HepG2 (cell line): ENCODE measurements at regions not wholly inside any gene's neighbourhood (a gene's known extent, or its start where the extent isn't known, plus 50 kb on each side); places are given as distances from the start of the nearest gene placed in this dataset.

ENCODE experiments used
- ATAC-seq: fragments of 200-7000 bp; cut with Tn5 transposase; 3 replicates; pipeline ENCODE4 v1.9.1; 2020; ENCODE audit warnings: mild to moderate bottlenecking, moderate library complexity
- BruUV-seq: library from RNA; stranded (reverse); fragments of 400-500 nt; replicated peaks from 2 replicates; lab custom pipeline; 2021; lab: Mats Ljungman, UMichigan
- CTCF ChIA-PET: fragments of 300-600 bp; formaldehyde crosslinking; extraction: SDS; loops from one replicate; lab custom pipeline; 2021; ENCODE audit warnings: low total read pairs, inconsistent platforms, low intra/inter-chr PET ratio; lab: Yijun Ruan, JAX
- POLR2A ChIA-PET: fragments of 350-600 bp; sonication (Branson Sonifier 250); formaldehyde crosslinking; loops from one replicate; lab custom pipeline; 2020; ENCODE audit warnings: antibody characterized with exemption, inconsistent platforms; lab: Yijun Ruan, JAX
- DNase-seq: peaks from one replicate; pipeline ENCODE4 v3.0.0-alpha.2; 2015; ENCODE audit warnings: low spot score
- FAIRE-seq: peaks from 3 replicates; lab custom pipeline; 2011; peaks lifted over from hg19 to GRCh38; lab: Jason Lieb, UNC
- H2AFZ ChIP-seq: one replicate; pipeline ENCODE4 v1.6.1; 2011; ENCODE audit warnings: low read length, inconsistent platforms
- H3K27ac ChIP-seq: fragments of 300-600 bp; 3 replicates; pipeline ENCODE4 v1.8.0; 2011; ENCODE audit warnings: mixed run types, mild to moderate bottlenecking, mixed read lengths, low read length, inconsistent platforms; ENCODE audit not compliant: insufficient read depth; ENCODE audit errors: extremely low read length
- H3K27me3 ChIP-seq, 2 experiments: fragments of 200-600 bp in 1 of 2; 2 replicates in 1 of 2; 3 replicates in 1 of 2; pipeline versions ENCODE4 v1.6.0 to v1.8.0; 2011; ENCODE audit warnings: low read length in 2 of 2, mild to moderate bottlenecking in 2 of 2, moderate library complexity in 2 of 2, inconsistent platforms in 1 of 2; ENCODE audit not compliant: insufficient read depth in 2 of 2, control insufficient read depth in 1 of 2
- H3K36me3 ChIP-seq, 2 experiments: fragments of 200-600 bp in 1 of 2; replicated peaks in 1 of 2; 2 replicates in 1 of 2; 3 replicates in 1 of 2; pipeline versions ENCODE4 v1.5.1 to v1.8.0; 2011; ENCODE audit warnings: low read length in 2 of 2, inconsistent platforms in 1 of 2; ENCODE audit not compliant: insufficient read depth in 2 of 2, control insufficient read depth in 1 of 2
- H3K4me1 ChIP-seq: 2 replicates; pipeline ENCODE4 v1.5.1; 2012; ENCODE audit warnings: low read length, inconsistent platforms; ENCODE audit not compliant: insufficient read depth
- H3K4me2 ChIP-seq: 2 replicates; pipeline ENCODE4 v1.6.0; 2011; ENCODE audit warnings: low read depth, low read length, inconsistent platforms
- H3K4me3 ChIP-seq, 3 experiments: fragments of 200-600 bp in 1 of 3; sonication (generic), shearing (Covaris generic) in 1 of 3; replicated peaks in 1 of 3; 2 replicates each; pipeline ENCODE4 v1.5.1; 2011 to 2016; ENCODE audit warnings: low read length in 3 of 3, inconsistent platforms in 2 of 3, low read depth in 2 of 3, mild to moderate bottlenecking in 2 of 3, control low read depth in 1 of 3, mixed read lengths in 1 of 3; ENCODE audit not compliant: insufficient read depth in 1 of 3
- H3K79me2 ChIP-seq: one replicate; pipeline ENCODE4 v1.6.1; 2011; ENCODE audit warnings: low read length, inconsistent platforms; ENCODE audit not compliant: insufficient read depth
- H3K9ac ChIP-seq: 2 replicates; pipeline ENCODE4 v1.6.0; 2011; ENCODE audit warnings: mild to moderate bottlenecking, low read depth, low read length, inconsistent platforms; ENCODE audit not compliant: insufficient read depth
- H3K9me3 ChIP-seq: 2 replicates; pipeline ENCODE4 v1.5.1; 2012; ENCODE audit warnings: mild to moderate bottlenecking, low read length
- H4K20me1 ChIP-seq: 2 replicates; pipeline ENCODE4 v1.6.0; 2011; ENCODE audit warnings: inconsistent platforms, mild to moderate bottlenecking, low read length, moderate library complexity; ENCODE audit not compliant: insufficient read depth
- NR1H2 ChIP-seq: sonication (generic); formaldehyde crosslinking; IDR thresholded peaks from 2 replicates; pipeline ENCODE4 v1.8.1; 2022; ENCODE audit warnings: low read depth, missing genetic modification reagents, borderline replicate concordance
- ZNF121 ChIP-seq: sonication (generic); formaldehyde crosslinking; IDR thresholded peaks from 2 replicates; pipeline ENCODE4 v1.5.0; 2020; ENCODE audit warnings: mild to moderate bottlenecking, missing genetic modification reagents
- ZNF180 ChIP-seq: sonication (generic); formaldehyde crosslinking; IDR thresholded peaks from 2 replicates; pipeline ENCODE4 v1.4.0; 2020; ENCODE audit warnings: low read depth, missing genetic modification reagents, borderline replicate concordance
- ZNF446 ChIP-seq: sonication (generic); formaldehyde crosslinking; IDR thresholded peaks from 2 replicates; pipeline ENCODE4 v1.5.0; 2020; ENCODE audit warnings: mild to moderate bottlenecking, missing genetic modification reagents
- WGBS: methylation state at CpG from one replicate; pipeline ENCODE4 v1.1.6; 2017; ENCODE audit warnings: low lambda C conversion rate; 5-methylcytosine and 5-hydroxymethylcytosine counted together
- in situ Hi-C: cut with HindIII; loops from 2 replicates; pipeline ENCODE4 v1.10.0; 2017; ENCODE audit warnings: low pct_unique_long_range_greater_than_20kb; ENCODE audit not compliant: extremely low pct_ligation_motif_present
- intact Hi-C: fragments of 100-400 bp; cut with micrococcal nuclease; formaldehyde crosslinking; loops from one replicate; pipeline ENCODE4 v1.10.0; 2022; ENCODE audit not compliant: unreplicated experiment
- TF ChIP-seq, protein P1 (sequence below): sonication (generic); formaldehyde crosslinking; IDR thresholded peaks from 2 replicates; pipeline ENCODE4 v1.4.0; 2020; ENCODE audit warnings: mild to moderate bottlenecking, missing genetic modification reagents
- TF ChIP-seq, protein P2 (sequence below): IDR thresholded peaks from 2 replicates; pipeline ENCODE4 v1.6.1; 2012; ENCODE audit warnings: low read depth, low read length, improper control_type of control experiment
- TF ChIP-seq, protein P3 (sequence below): sonication (generic); formaldehyde crosslinking; IDR thresholded peaks from 2 replicates; pipeline ENCODE4 v1.4.0; 2020; ENCODE audit warnings: missing genetic modification reagents

- DNase-seq, result no peak
- intact Hi-C loops (no loop called here), in situ Hi-C loops (no loop called here)
- Histone ChIP-seq H2AFZ (no peak overlapping the region), H3K4me3 (no peak overlapping the region), H3K27ac (no peak overlapping the region), H3K79me2 (no peaks in the 10 kb centered on the region), H3K4me1 (no peaks in the 10 kb centered on the region), H4K20me1 (no peaks in the 10 kb centered on the region), H3K36me3 (no peaks in the 10 kb centered on the region), H3K27me3 (no peaks in the 10 kb centered on the region), H3K9ac (no peak overlapping the region), H3K9me3 (peaks cover 67% of the 10 kb centered on the region), H3K4me2 (no peak overlapping the region)
- no peak for TF ChIP-seq NR1H2 (CRISPR knock-in tag)
- TF ChIP-seq, protein P1, sequence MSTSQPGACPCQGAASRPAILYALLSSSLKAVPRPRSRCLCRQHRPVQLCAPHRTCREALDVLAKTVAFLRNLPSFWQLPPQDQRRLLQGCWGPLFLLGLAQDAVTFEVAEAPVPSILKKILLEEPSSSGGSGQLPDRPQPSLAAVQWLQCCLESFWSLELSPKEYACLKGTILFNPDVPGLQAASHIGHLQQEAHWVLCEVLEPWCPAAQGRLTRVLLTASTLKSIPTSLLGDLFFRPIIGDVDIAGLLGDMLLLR, result no peak
- TF ChIP-seq ZNF446, result no peak
- ChIA-PET POLR2A (no interaction called here), CTCF (no interaction called here)
- BruUV-seq, result no TSS peak
- FAIRE-seq, result no peak
- ATAC-seq, result no peak
- 4% methylated on average over 4 of the region's 4 CpGs for whole genome bisulfite sequencing
These were observed 408.2 kb downstream of the ZNF804A start for GRCh38 chr2:185006481-185006880.

DNA sequence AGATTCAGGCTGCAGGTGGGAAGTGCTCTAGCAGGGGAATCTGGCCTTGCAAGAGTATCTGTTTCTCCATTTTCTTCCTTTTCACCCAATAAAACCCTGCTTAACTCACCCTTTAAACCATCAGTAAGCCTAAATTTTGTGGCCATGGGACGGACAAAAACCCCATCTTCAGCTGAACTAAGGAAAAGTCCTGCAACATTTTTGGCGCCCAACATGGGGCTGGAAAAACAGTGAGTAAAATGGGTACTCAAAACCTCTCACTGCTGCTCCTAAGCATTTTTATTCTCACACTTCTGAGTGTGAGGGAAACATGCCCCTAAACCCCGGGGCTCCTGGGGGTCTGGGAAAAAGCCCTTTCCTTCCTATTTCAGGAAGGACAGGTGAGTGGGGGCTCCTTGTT, 414.3 kb downstream of the ZNF804A start:
- Histone ChIP-seq H3K4me1 (no peaks in the 10 kb centered on the region), H3K4me2 (no peak overlapping the region), H3K79me2 (no peaks in the 10 kb centered on the region), H4K20me1 (no peaks in the 10 kb centered on the region), H3K27me3 (no peaks in the 10 kb centered on the region; a peak in 1 of 5 replicates), H3K36me3 (no peaks in the 10 kb centered on the region), H3K9ac (no peak overlapping the region), H3K4me3 (no peak overlapping the region), H3K9me3 (peaks cover 91% of the 10 kb centered on the region), H3K27ac (no peak overlapping the region), H2AFZ (no peak overlapping the region)
- intact Hi-C loops, result no loop called here
- FAIRE-seq, result no peak
- ATAC-seq, result no peak
- TF ChIP-seq, protein P2, sequence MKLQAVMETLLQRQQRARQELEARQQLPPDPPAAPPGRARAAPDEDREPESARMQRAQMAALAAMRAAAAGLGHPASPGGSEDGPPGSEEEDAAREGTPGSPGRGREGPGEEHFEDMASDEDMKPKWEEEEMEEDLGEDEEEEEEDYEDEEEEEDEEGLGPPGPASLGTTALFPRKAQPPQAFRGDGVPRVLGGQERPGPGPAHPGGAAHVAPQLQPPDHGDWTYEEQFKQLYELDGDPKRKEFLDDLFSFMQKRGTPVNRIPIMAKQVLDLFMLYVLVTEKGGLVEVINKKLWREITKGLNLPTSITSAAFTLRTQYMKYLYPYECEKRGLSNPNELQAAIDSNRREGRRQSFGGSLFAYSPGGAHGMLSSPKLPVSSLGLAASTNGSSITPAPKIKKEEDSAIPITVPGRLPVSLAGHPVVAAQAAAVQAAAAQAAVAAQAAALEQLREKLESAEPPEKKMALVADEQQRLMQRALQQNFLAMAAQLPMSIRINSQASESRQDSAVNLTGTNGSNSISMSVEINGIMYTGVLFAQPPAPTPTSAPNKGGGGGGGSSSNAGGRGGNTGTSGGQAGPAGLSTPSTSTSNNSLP, result no peak
- TF ChIP-seq ZNF121, result no peak
- no peak for TF ChIP-seq ZNF180 (CRISPR knock-in tag)
- TF ChIP-seq, protein P3, sequence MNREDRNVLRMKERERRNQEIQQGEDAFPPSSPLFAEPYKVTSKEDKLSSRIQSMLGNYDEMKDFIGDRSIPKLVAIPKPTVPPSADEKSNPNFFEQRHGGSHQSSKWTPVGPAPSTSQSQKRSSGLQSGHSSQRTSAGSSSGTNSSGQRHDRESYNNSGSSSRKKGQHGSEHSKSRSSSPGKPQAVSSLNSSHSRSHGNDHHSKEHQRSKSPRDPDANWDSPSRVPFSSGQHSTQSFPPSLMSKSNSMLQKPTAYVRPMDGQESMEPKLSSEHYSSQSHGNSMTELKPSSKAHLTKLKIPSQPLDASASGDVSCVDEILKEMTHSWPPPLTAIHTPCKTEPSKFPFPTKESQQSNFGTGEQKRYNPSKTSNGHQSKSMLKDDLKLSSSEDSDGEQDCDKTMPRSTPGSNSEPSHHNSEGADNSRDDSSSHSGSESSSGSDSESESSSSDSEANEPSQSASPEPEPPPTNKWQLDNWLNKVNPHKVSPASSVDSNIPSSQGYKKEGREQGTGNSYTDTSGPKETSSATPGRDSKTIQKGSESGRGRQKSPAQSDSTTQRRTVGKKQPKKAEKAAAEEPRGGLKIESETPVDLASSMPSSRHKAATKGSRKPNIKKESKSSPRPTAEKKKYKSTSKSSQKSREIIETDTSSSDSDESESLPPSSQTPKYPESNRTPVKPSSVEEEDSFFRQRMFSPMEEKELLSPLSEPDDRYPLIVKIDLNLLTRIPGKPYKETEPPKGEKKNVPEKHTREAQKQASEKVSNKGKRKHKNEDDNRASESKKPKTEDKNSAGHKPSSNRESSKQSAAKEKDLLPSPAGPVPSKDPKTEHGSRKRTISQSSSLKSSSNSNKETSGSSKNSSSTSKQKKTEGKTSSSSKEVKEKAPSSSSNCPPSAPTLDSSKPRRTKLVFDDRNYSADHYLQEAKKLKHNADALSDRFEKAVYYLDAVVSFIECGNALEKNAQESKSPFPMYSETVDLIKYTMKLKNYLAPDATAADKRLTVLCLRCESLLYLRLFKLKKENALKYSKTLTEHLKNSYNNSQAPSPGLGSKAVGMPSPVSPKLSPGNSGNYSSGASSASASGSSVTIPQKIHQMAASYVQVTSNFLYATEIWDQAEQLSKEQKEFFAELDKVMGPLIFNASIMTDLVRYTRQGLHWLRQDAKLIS, result no peak
- 13% methylated on average over 3 of the region's 3 CpGs for WGBS
- no TSS peak for BruUV-seq
- in situ Hi-C loops, result no loop called here
- ChIA-PET POLR2A (no interaction called here), CTCF (no interaction called here)
- DNase-seq, result no peak
